HG02884 (cell line): ENCODE measurements at regions not wholly inside any gene's neighbourhood (a gene's known extent, or its start where the extent isn't known, plus 50 kb on each side); places are given as distances from the start of the nearest gene placed in this dataset.

Source experiments
- ATAC-seq: cut with Tn5 transposase; IDR thresholded peaks from one replicate; pipeline ENCODE4 v1.9.1; 2021; ENCODE audit warnings: mild to moderate bottlenecking, moderate library complexity; ENCODE audit not compliant: unreplicated experiment

GRCh38 chr2:71878626-71879508, 268.8 kb downstream of the CYP26B1 start:
- ATAC-seq = no peak

DNA sequence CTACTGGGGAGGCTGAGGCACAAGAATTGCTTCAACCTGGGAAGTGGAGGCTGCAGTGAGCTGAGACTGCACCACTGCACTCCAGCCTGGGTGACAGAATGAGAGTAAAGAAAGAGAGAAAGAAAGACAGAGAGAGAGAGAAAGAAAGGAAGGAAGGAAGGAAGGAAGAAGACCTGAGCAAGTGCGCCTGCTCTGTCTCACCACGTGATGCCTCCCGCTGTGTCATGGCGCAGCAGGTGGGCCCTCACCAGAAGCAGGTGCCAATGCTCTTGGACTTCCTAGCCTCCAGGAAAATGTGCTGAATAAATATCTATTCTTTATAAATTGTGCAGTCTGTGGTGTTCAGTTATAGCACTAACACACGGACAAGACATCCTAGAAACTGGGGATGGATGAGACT, 270.0 kb downstream of the CYP26B1 start:
- ATAC-seq = no peak

DNA sequence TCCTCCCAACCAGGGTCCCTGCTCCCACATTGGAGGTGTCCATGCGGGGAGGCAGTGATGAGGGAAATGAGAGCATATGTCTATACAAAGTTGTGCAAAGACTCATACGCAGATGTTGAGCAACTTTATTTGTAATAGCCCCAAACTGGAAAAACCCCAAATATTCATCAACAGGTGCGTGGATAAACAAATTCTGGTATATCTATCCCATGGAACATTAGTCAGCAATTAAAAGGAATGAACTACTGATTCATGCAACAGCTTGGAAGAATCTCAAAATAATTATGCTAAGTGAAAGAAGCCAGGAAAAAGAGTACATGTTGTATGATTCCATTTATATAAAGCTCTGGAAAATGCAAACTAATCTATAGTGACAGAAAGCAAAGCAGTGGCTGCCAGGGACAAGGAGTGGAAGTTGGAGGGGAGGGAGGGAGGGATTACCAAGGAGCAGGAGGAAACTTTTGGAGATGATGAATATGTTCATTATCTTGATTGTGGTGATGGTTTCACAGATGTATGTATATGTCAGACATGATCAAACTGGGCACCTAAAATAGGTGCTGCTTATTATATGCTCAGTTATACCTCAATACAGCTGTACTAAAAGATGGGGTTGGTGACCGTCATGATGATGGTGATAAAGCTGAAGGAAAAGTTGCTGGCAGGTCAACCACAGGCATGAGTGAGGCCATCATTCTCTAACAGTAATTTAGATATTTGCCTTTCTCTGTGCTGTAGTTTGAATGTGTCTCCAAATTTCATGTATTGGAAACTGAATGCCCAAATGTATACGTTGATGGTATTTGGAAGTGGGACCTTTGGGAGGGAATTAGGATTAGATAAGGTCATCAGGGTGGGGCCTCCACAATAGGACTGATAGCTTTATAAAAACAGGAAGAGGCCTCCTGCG, 270.9 kb downstream of the CYP26B1 start:
- no peak for ATAC-seq

DNA sequence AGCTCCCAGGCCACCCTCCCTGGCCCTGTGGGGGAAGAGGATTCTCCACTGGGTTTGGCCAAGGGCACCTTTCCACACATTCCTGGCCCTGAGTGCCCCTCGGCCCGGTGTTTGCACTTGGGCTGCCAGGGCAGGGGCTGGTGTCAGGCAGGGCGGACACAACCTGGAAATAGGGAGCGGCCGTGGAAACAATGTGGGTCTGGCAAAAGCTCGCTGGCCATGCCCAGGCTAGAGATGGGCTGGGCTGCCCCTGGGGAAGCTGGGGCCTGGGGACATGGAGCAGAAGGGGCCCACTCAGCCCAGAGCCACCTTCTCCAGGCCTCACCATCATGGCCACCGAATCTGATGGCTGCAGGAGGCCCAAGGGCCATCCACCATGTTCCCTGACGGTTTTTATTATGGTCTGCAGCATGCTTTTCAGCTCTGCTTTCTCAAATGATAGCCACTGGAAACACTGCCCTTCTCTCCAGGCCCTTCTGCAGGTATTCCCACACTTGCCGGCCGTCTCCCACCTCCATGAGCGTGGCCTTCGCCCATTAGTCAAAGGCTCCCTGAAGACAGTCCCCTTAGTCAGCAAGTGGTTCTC, 275.1 kb downstream of the CYP26B1 start:
- no peak for ATAC-seq

- ATAC-seq = no peak
Measured at GRCh38 chr2:71865391-71865965, 282.2 kb downstream of the CYP26B1 start.

DNA sequence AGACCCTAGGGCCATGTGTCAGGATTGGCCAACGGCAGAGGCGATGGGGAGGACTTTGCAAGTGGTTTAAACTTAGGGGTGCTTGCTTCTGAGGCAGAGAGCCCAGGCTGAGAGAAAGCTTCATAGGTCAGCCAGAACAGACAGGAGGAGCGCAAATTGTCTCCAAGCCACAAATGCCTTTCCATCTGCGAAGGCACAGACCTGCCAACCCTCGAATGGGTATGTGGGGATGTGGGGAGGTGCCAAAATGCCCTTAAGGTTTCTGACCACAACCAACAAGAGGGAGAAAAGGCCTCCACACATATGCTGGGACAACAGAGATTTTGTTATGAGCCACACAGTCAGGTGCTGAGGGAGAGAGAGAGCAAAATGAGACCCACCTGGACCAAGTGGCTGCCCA, 283.6 kb downstream of the CYP26B1 start:
- ATAC-seq = no peak

DNA sequence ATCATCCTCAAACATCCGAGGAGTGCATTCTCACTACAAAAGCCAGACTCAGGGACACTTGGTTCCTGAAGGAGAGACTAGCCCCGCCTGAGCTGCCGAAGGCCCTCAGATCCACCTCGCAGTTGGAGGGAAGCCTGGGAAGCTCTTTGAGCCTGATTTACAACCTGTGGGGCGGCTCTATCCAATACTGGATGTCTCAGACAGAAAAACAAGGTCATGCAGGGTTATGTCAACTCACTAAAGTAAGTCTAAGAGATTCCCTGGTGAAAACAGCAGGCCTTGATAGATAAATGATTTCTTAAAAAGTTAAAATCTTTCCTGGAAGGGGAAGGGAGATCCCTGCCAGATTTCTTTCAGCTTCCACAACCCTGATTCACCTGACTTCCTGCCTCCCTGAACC, 284.3 kb downstream of the CYP26B1 start:
- ATAC-seq = no peak

GRCh38 chr2:71862921-71863320, 284.7 kb downstream of the CYP26B1 start:
- no peak for ATAC-seq

- ATAC-seq = no peak
Measured at GRCh38 chr2:71861186-71862160, 286.2 kb downstream of the CYP26B1 start.

GRCh38 chr2:71860381-71860926, 287.2 kb downstream of the CYP26B1 start:
- no peak for ATAC-seq

DNA sequence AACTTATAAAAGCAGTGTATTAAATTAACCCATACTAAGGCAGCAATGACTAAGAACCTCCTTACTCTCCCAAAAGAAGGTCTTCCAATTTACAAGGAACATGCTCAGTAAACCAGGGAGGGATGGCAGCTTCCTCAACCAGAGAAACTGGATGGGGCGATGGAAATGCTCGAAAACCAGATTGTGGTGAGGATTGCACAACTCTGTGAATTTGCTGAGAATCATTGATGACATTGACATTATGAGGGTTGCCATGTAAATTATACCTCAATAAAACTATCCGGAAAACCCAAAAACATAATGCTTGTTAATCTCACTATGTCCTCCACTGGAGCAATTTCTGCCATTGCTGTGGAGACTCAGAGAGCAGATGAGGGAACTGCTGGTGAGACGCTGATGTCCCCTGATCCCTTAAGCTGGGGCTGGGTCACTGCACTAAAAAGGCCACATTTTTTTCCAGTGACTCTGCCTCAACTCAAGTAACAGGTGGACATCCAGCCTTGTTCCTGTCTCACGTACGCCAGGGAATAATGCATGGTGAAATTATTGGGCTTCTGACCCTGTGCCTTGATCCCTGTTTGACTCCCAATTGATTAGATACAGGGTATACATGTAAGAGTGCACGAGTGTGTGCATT, 288.3 kb downstream of the CYP26B1 start:
- ATAC-seq = no peak

DNA sequence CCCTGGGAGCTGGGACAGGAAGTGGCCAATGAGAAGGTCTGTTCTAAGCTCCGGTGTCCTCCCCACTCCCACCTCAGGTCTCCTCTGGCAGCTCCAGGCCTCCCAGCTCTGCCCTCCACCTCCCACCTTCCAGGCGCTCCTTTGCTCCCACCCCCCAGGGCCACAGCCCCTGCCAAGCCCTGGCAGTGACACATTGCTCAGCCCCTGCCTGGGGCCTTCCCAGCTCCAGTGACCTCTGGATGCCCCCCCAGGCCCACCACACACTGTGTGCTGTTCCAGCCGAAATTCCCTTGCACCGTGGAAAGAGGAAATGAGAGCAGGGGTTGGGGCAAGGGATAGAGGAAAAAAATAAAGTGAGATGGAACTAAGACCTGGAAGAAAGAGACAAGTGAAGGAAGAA, 289.6 kb downstream of the CYP26B1 start:
- ATAC-seq = no peak

DNA sequence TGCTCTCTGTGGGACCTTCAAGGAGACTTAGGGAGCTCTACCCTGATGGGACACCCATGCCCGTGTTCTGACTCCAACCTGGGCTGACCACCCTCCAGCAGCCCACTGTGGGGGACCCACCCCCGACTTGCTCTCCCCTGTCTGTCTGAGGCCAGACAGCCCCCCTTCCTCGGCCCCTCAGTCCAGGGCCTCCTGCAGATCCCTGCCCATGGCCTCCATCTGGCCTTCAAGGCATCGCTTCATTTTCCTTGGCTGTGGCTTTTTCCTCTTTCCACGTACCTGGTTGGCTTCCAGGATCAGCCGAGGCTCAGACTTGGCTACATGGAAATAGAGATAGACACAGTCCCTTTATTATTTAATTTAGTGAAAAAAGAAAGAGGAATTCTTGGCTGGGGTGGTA, 290.0 kb downstream of the CYP26B1 start:
- no peak for ATAC-seq

- ATAC-seq = no peak
Measured at GRCh38 chr2:71856773-71857525, 290.7 kb downstream of the CYP26B1 start.

GRCh38 chr2:71853858-71854257, 293.8 kb downstream of the CYP26B1 start:
- no peak for ATAC-seq

DNA sequence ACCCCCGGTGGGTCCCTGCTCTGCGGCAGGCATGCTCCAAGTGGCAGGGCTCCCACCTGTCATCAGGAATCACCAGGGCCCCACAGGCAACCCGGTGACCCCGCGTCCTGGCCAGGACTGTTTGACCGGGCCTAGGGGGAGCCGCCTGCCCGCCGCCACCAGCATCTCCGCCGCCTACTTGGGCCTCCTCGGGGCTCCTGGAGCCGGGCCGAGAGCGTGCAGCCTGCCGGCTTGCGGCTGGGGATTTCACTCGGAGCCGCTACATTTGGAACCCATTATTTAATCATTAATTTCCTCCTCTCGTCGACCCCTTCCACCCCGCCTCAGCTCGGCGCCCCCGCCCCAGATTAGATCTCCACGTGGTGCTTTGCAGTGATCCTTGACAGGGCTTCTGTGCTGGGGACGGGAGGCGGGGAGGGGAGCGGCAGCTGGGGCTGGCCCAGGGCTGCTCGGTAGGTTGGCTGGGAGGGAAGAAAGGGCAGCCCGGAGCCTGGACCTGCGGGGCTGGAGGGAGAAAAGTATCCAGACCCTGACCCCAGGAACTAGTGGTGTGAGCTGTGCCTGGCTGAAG, 295.4 kb downstream of the CYP26B1 start:
- ATAC-seq = no peak

- no peak for ATAC-seq
Measured at GRCh38 chr2:71851094-71851750, 296.4 kb downstream of the CYP26B1 start.
